GM12873 (cell line): ENCODE measurements at regions not wholly inside any gene's neighbourhood (a gene's known extent, or its start where the extent isn't known, plus 50 kb on each side); places are given as distances from the start of the nearest gene placed in this dataset.

Experiments
- CTCF ChIP-seq: IDR thresholded peaks from 2 replicates; pipeline ENCODE4 v1.5.1; 2012; ENCODE audit warnings: low read depth, mild to moderate bottlenecking, moderate library complexity, low read length, control low read depth; ENCODE audit not compliant: insufficient read depth; ENCODE audit errors: missing control alignments

GRCh38 chr10:58027426-58027825 is 240.3 kb downstream of the IPMK start:
- no peak for TF ChIP-seq CTCF

- no peak for TF ChIP-seq CTCF
These were observed 241.7 kb downstream of the IPMK start for GRCh38 chr10:58026036-58026435.

- no peak for TF ChIP-seq CTCF
These were observed 244.2 kb downstream of the IPMK start for GRCh38 chr10:58023341-58024073.

- TF ChIP-seq CTCF = no peak
These were observed 247.7 kb downstream of the IPMK start for GRCh38 chr10:58019863-58020537.

- TF ChIP-seq CTCF = no peak
These were observed 249.9 kb downstream of the IPMK start for GRCh38 chr10:58017719-58018367.

- TF ChIP-seq CTCF = no peak
These were observed 251.1 kb downstream of the IPMK start for GRCh38 chr10:58016614-58017013.

GRCh38 chr10:58014436-58014835 is 253.3 kb downstream of the IPMK start:
- no peak for TF ChIP-seq CTCF
